Kidney (tissue), 13 donors: ENCODE measurements at regions not wholly inside any gene's neighbourhood (a gene's known extent, or its start where the extent isn't known, plus 50 kb on each side); places are given as distances from the start of the nearest gene placed in this dataset.
A peak's percentile ranks its signal among the peaks of the same experiment; 100 is the strongest.

Source experiments
- DNase-seq, 5 donors: peaks; one replicate each; pipeline ENCODE4 v3.0.0-alpha.2; 2013 to 2020
- FAIRE-seq: peaks from 2 replicates; lab custom pipeline; 2012; peaks lifted over from hg19 to GRCh38; lab: Jason Lieb, UNC
- H3K27ac ChIP-seq, 2 donors: one replicate each; pipeline ENCODE4 v1.7.0; 2013; ENCODE audit warnings: low read depth in 2 of 2, low read length in 2 of 2, inconsistent platforms in 1 of 2
- H3K27me3 ChIP-seq: one replicate; pipeline ENCODE4 v1.7.1; 2013; ENCODE audit warnings: low read length, inconsistent platforms; ENCODE audit not compliant: control insufficient read depth, insufficient read depth
- H3K36me3 ChIP-seq, 3 donors: one replicate each; pipeline versions ENCODE4 v1.7.0 to v1.7.1; 2013; ENCODE audit warnings: low read length in 3 of 3, control low read depth in 1 of 3, inconsistent platforms in 1 of 3; ENCODE audit not compliant: insufficient read depth in 3 of 3, control insufficient read depth in 2 of 3
- H3K4me1 ChIP-seq, 3 donors: one replicate each; pipeline versions ENCODE4 v1.7.0 to v1.7.1; 2013; ENCODE audit warnings: low read length in 3 of 3, inconsistent platforms in 1 of 3, low read depth in 1 of 3; ENCODE audit not compliant: control insufficient read depth in 2 of 3, insufficient read depth in 2 of 3
- H3K4me3 ChIP-seq, 3 donors: one replicate each; pipeline versions ENCODE4 v1.7.0 to v1.8.1; 2013; ENCODE audit warnings: low read length in 3 of 3, control low read depth in 1 of 3, inconsistent platforms in 1 of 3
- H3K9ac ChIP-seq, 3 donors: one replicate each; pipeline versions ENCODE4 v1.7.0 to v1.7.1; 2013; ENCODE audit warnings: low read length in 3 of 3, control low read depth in 1 of 3, inconsistent platforms in 1 of 3
- H3K9me3 ChIP-seq, 3 donors: one replicate each; pipeline versions ENCODE4 v1.7.0 to v1.7.1; 2013; ENCODE audit warnings: low read length in 3 of 3, control low read depth in 1 of 3, inconsistent platforms in 1 of 3; ENCODE audit not compliant: control insufficient read depth in 2 of 3, insufficient read depth in 1 of 3
- CTCF ChIP-seq: IDR thresholded peaks from 3 replicates; pipeline ENCODE4 v1.5.1; 2012; ENCODE audit warnings: mild to moderate bottlenecking, moderate library complexity, borderline replicate concordance; ENCODE audit not compliant: insufficient read depth; ENCODE audit errors: extremely low read depth
- intact Hi-C: fragments of 100-400 bp; cut with DNase I; formaldehyde crosslinking; loops from one replicate; pipeline ENCODE4 v1.11.1; 2022
- donor health status: control.
- donor health status: control.
- donor health status: control.
- donor health status: control.
- donor health status: control.
- donor health status: DM: yes; HTN: yes; CAD: no.
- donor health status: Normal renal cell carcinoma (clear cell type).

- Histone ChIP-seq H3K36me3 (no peaks in the 10 kb centered on the region), H3K9me3 (no peaks in the 10 kb centered on the region), H3K9ac (no peak overlapping the region), H3K4me3 (no peak overlapping the region), H3K27me3 (no peaks in the 10 kb centered on the region), H3K27ac (no peak overlapping the region), H3K4me1 (peaks cover 0 to 3% (median 3%) of the 10 kb centered on the region in 3 donors)
- intact Hi-C loops, result no loop called here
- no peak for TF ChIP-seq CTCF
- FAIRE-seq, result no peak
- peak in 1 of 5 donors; percentile 6 for DNase-seq
Observed at GRCh38 chr3:194998948-194999347, 272.0 kb downstream of the XXYLT1 start.

- FAIRE-seq (no peak), DNase-seq (peak in 1 of 5 donors; percentile 1)
- intact Hi-C loops, result no loop called here
- Histone ChIP-seq H3K36me3 (no peaks in the 10 kb centered on the region), H3K4me3 (no peak overlapping the region), H3K27ac (no peak overlapping the region), H3K27me3 (no peaks in the 10 kb centered on the region), H3K9me3 (no peaks in the 10 kb centered on the region), H3K9ac (no peak overlapping the region), H3K4me1 (peaks cover 0 to 3% (median 3%) of the 10 kb centered on the region in 3 donors)
- no peak for TF ChIP-seq CTCF
Observed at GRCh38 chr3:194999491-194999890, 271.5 kb downstream of the XXYLT1 start.

- no peaks in the 10 kb centered on the region for H3K36me3 ChIP-seq
- H3K9me3 ChIP-seq, result no peaks in the 10 kb centered on the region
- intact Hi-C loops, result no loop called here
- no peak for FAIRE-seq
- TF ChIP-seq CTCF, result no peak
- no peak overlapping the region for H3K27ac ChIP-seq
- peaks cover 0 to 3% (median 3%) of the 10 kb centered on the region in 3 donors for H3K4me1 ChIP-seq
- no peak overlapping the region for H3K9ac ChIP-seq
- DNase-seq, result peak in 1 of 5 donors; percentile 6
- no peaks in the 10 kb centered on the region for H3K27me3 ChIP-seq
- H3K4me3 ChIP-seq, result no peak overlapping the region
Observed at GRCh38 chr3:195001261-195001660, 269.7 kb downstream of the XXYLT1 start.
